ENCODE measurements at regions not wholly inside any gene's neighbourhood (a gene's known extent, or its start where the extent isn't known, plus 50 kb on each side); places are given as distances from the start of the nearest gene placed in this dataset.

DNA sequence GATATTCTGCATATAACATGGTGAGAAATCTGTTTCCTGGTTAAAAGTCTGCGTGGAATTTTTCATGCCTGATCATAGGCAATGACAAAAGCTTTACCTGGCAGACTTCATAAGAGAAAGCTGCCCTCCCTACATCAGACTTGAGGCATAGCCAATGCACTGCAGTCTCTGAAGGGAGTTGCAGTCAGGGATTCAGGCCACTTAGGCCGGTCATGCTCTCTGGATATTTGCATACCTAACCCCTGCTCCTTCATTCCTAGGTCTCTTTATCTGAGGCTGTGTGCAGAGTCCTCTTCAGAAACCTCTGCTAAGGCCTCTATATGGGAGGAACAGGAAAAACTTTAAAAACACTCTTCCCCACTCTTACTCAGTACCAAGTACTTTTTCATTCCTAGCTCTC lies 287.4 kb downstream of the PCDH17 start:
- no peak for DNase-seq

DNA sequence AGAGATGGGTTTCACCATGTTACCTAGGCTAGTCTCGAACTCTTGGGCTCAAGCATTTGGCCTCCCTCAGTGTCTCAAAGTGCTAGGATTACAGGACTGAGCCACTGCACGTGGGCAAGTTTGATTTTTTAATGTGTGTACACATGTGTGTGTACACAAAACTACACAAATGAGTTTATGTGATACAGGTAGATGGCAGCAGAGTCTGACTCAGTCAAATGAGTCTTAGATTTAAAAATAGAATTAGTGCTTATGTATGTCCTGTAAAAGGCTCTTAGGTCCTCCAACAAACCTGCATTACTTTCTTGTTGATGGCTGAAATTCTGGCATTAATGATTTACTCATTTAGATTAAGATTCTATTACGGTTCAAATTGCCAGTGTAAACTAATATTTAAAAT lies 293.7 kb downstream of the PCDH17 start:
- no peak for DNase-seq

DNA sequence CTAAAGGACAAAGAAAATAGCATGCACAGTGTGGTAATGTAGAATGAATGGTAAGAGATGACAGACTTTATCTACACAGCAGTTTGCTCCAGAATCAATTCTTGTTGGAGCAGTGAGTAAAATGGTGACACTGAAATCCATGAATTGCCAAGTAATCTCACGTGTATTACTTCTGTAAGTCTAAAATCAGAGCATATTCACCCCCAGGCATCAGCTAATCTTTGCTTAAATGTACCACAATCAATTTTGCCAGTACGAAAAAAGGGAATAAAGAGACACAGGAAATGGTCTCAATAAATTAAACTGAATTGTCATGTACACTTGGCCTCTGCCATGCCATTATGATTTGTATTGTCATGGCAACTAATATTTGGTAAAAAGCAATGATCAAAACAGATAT lies 294.2 kb downstream of the PCDH17 start:
- no peak for DNase-seq

DNA sequence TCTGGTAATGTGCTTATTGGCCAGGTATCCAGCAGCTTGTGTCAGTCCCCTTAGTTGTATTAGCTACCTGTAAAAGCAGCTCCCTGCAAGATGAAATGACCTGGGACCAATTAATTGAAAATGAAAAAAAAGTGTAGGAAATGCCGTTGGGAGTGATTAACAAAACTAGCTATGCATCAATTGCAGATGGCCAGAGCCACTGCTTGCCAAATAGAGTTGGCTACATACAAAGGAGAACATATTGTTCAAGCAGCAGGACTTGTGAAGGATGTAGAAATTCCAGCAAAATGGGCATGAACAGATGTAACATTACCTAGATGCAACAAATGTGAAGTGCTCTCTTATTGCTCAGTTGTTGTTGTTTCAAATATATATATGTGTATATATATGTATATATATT lies 300.5 kb downstream of the PCDH17 start:
- DNase-seq = no peak

DNA sequence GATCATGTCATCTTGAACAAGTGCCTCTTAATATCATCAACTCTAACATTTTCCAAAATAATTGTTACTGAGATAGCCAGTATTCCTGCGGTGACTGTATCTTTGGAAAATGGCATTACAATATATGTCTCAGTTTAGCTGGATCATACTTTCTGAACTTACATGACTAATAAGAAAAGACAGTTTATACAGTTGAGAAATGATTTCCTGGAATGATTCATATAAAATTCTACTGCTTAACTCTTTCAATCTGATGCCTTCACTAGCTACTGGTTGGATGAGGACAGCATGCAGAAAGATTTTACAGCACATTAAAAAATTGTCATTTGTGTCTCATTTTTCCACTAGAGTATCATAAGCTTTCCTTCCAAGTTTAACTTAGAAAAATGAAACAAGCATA lies 302.1 kb downstream of the PCDH17 start:
- DNase-seq = no peak

DNA sequence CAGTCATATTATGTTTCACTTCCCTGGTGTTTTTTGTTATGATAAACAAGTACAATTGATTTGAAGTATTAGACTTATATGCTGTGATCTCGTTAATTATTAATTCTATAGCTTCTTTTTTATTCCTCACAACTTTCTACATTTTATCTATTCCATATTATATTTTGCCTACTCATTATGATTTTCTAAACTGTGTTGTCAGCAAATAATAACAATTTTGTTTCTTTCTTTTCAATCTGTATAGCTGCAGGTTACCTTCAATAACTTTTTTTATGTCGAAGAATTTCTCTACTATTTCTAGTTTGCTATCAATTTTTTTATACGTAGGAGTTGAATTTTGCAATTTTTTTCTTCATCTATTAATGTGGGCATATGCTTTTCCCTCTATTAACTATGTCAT lies 304.4 kb downstream of the PCDH17 start:
- DNase-seq = no peak

DNA sequence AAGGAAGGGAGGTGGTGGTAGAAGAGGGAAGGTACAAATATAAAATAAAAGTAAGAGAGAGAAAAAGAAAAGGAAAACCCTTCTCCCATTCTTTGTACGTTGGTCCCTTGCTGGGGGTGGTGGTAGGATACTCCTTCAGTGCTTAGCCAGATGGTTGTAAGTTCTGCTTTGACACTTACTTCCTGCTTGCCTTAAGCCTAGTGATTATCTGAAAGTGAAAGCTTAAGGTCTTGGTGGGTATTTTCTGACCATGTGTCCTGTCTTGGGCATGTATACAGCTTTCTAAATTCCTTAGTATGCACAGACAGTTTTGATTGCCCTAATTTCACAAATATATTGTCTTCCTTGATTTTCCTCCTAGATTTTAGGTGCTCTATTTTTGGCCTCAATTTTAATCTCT lies 314.8 kb downstream of the PCDH17 start:
- no peak for DNase-seq

DNA sequence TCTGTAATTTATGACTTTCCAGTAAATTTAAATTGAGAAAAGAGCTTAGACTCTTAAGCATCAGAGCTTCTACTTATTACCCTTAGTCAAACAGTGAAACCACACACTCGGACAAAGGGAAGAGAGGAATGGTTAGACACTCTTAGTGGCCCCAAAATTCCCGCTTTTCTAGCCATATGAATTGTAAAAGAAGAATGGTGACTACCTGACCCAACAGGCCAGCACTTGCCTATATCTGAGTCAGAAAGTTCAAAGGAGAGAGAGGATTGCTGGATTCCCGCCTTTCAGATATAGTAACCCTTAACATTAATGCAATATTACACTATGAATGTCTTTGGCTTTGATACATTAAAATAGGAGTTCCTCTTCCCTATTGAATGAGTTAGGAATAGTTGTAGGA lies 317.3 kb downstream of the PCDH17 start:
- no peak for DNase-seq

DNA sequence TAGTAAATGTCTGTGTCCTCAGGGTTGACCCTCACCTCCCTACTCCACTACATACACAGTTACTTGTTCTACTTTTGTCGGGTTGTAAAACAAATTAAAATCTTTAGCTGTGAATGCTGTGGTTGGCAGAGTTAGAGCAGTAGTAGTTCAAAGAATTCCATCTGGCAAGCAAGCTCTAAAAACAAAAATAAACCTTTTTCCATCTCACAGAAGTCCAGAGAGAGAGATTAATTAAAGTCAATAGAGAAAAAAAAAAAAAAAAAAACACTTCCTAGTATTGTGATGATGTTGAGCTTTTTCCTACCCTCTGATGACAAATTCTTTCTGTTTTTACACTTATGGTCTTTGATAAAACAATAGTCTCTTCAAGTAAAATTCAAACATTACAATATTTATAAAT lies 338.4 kb downstream of the PCDH17 start:
- no peak for DNase-seq

DNA sequence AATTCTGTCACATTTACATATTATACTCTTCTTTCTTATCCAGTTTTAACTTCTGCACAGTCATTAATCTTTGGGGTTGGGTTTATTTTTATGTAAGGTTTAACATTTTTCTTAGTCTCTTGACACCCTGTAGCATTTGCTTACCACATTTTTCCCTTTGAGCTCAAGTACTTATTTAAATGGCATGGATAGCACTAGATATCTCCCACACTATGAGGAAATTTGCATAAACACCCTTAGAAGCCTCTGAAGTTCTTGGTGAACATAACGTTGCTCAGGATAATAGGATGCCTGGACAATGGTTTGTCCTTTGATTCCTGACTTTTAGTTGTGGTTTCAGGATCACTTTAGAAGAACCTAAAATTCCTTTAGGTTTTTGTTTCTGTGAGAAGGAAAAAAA lies 338.9 kb downstream of the PCDH17 start:
- no peak for DNase-seq

DNA sequence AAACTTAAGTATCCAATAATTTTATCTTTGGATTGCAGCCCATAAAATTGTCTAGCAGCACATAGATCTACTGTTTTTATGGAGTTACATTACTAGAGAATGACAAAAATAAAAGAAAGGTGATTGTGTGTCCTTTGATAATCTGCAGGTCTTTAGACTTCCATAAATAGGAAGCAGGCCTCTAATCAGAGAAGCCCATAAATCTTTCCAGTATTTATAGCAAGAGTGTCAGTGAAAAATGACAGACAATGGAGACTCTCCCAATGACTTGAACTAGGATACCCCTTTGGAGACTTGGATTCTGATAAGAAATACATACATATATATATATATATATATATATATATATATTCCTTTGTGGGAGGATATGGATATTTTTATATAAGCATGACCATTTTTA lies 351.2 kb downstream of the PCDH17 start:
- DNase-seq = no peak

DNA sequence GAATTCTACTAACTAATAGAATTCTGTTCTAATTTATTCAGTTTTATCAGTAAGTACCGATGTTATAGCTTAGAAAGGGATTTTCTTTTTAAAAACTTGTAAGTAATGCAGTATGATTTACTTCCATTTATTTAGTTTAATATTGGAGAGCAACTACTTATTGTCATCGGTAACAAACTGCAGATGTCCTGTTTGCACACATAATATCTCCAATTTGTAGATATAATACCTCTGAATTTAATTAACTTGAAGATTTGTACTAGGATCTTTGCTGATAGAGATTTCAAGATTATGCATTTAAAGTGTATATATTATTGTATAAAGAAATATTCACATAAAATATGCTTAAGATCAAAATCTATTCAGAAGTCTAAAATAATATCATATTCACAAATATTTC lies 356.7 kb downstream of the PCDH17 start:
- no peak for DNase-seq

DNA sequence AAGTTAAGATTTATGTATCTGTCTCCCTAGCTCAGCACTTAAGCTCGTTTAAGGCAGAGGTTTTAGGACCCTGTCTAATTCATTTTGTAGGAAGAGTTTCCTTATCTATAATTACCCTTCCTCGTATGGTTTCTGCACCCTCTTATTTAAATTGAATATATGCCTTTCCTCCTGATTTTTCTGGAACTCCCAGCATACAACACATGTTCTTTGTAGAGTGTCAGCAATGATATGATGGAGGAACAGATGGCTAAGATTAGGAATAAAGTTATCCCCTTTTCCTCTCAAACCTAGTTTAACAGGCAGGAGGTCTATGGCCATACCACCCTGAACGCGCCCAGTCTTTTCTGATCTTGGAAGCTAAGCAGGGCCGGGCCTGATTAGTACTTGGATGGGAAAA lies 359.5 kb downstream of the PCDH17 start:
- DNase-seq = no peak

DNA sequence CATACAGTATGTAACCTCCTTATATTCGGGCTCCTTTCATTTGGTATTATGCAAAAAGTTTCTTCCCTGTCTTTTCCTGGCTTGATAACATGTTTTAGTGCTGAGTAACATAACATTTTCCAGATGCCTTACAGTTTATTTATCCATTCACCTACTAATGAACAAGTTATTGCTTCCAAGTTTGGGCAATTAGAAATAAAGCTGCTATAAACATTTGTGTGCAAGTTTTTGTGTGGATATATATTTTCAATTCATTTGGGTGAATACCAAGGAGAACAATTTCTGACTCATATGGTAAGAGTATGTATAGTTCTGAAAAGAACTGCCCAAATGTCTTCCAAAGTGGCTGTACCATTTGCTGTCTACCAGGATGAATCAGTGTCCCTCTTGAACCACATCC lies 360.9 kb downstream of the PCDH17 start:
- DNase-seq = no peak

DNA sequence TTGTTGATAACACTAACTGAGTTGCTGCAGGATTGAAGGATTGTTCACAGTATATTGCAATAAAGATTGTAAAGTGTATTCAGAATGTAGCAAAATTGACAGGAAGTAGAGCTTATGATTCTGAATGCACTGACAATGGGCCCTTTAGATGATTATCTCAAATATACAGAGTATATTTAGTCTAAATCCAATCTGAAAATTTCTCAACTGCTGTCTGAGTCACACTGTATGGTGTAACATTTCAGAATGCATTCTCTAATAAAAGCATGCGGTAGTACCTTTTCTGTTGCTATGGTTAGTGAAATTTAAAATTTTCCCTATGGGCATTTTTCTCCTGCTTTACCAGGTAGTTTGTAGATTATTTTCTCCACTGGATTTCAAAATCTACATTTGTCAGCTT lies 365.2 kb downstream of the PCDH17 start:
- no peak for DNase-seq

DNA sequence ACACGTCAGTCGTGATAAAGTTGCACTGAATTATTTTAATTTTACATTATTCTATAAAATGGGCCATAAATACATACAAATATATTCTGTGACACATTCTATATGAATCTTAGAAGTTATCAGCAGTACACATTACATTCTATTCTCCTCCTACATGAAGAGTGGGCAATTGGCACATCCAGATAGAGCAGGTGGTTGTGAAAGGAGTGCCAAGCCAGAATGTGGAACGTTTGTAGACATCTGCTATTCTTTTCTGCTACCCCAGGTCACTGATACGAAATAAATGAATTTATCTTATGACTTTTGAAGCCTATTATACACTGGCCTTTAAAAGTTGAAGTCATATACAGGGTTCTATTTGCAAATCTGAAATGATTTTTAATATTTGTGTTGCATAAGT lies 373.2 kb downstream of the PCDH17 start:
- no peak for DNase-seq

DNA sequence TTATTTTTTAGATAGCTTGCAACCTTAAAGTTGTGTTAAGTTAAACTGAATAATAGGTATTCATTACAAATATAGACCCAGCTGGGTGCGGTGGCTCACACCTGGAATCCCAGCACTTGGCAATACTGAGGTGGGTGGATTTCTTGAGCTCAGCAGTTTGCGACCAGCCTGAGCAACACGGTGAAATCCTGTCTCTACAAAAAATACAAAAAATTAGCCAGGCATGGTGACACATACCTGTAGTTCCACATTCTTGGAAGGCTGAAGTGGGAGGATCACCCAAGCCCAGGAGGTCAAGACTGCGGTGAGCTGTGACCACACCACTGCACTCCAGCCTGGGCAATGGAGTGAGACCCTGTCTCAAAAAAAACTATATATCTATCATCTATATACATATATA lies 386.5 kb downstream of the PCDH17 start:
- no peak for DNase-seq

DNA sequence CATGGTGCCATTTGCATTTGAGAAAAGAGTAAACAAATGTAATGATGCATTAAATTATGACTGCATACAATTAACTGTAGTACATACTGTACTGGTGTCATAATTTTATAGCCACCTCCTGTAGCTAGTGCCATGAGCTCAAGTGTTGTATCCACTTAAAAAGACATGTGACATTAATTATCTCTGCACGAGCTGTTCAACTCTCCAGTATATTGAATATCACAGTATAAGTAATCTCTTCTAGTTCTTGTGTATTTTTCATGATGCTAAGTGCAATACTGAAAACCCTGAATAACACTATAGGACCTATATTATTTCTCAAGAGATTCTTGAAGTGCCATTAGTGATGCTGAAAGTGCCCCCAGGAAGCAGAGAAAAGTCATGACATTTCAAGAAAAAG lies 387.3 kb downstream of the PCDH17 start:
- no peak for DNase-seq

DNA sequence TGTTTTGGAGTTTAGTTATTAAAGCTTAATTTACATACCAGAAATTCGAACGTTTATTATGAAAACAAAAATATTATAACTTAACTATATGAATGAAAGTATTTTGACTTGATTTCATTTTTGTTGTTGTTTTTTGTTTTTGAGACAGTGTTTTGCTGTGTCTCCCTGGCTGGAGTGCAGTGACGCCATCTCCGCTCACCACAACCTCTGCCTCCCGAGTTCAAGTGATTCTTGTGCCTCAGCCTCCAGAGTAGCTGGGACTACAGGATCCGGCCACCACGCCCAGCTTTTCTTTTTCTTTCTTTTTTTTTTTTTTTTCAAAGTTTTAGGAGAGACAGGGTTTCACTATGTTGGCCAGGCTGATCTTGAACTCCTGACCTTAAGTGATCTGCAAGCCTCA lies 392.6 kb downstream of the PCDH17 start:
- no peak for DNase-seq

DNA sequence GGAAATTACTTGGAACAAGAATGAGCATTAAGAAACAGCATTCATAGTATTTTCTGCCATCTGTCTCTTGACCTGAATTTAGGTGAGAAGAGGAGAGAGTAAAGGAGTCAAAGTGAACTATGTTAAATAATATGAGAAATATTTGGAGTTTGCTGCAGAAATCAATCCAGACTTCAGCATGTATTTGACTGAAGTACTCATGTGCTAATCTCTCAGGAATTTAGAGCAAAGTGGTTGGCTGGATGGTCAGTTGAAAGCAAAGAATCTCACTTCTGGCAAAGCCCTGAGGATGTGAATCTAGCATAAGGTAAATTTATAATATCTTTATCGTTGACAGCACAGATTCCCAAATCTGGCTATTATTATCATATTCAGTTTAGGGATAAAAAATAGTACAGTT lies 394.3 kb downstream of the PCDH17 start:
- DNase-seq = no peak

DNA sequence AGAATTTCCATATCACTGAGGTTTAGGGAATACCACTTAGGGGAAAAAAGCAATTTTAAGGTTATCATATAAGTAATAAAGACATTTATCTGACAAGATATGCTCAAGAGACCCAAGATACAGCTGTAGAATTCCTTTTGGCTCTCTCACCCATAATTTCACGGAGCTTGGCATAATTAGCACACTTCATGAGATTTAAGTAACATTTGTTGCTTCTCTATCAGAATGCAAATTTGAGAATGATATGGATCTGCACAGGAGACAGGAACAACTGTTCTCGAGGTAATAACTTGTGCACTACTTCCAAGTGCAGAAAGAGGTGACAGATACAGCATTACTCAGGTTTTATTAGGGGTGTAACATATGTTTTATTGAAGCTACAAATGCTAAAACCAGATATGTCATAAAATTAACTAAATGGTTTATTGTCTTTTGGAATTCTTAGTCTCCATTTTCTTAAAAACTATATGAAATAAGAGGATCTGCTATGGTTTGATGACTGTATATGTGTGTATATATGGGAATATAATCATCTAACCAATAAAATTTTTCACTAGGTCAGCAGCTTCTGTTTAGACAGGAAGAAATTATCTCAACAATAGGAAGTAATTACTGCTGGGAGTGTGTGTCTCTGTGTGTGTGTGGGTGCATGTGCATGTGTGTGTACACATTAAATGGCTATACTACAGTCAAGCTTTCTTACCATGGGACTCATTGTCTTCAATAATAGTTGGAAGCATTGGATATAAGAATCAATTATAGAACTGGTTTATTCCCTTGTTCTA lies 401.3 kb downstream of the PCDH17 start:
- DNase-seq = no peak

DNA sequence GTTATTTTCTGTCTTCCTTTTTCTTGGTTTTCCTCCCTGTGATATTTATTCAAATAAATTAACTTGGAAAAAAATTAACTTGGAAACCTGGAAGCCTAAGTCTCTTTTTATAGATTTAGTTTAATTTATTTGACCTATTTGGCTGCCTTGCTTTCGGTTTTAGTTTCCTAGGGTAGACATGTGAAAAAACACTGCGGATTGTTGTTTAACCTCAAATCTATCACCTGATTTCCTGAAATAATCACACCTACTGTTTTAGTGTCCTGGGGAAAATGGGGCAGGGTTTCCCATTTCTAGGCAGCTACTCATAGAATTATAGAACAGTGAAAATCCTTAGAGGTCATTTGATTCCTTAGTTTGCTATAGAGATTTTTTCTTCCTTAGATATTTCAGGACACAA lies 412.4 kb downstream of the PCDH17 start:
- no peak for DNase-seq

DNA sequence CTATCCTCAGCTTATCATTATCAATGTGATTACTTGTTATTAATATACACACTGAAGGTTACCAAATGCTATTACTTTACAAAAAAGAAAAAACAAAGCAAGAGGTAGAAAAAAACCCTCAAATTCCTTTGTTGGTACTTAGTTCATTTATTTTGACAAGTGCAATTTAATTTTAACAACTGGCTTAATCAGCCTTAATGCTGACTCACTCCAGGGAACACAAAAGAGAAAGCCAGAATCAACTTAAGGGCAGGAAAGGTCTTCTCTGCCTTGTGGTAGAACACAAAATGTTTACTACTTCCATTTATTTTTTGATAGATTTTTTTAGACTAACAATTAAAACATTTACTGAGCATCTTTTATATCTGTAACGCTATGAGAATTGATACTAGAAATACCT lies 417.1 kb downstream of the PCDH17 start:
- DNase-seq = no peak

DNA sequence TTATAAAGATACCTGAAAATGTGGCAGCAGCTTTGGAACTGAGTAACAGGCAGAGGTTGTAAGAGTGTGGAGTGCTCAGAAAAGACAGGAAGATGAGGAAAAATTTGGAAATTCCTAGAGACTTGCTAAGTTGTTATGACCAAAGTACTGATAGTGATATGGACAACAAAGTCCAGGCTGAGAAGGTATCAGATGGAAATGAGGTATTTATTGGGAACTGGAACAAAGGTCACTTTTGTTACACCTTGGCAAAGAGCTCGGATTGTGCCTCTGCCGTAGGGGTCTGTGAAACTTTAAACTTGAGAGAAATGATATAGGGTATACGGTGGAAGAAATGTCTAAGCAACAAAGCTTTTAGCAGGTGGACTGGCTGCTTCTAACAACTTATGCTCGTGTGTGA lies 419.9 kb downstream of the PCDH17 start:
- no peak for DNase-seq

DNA sequence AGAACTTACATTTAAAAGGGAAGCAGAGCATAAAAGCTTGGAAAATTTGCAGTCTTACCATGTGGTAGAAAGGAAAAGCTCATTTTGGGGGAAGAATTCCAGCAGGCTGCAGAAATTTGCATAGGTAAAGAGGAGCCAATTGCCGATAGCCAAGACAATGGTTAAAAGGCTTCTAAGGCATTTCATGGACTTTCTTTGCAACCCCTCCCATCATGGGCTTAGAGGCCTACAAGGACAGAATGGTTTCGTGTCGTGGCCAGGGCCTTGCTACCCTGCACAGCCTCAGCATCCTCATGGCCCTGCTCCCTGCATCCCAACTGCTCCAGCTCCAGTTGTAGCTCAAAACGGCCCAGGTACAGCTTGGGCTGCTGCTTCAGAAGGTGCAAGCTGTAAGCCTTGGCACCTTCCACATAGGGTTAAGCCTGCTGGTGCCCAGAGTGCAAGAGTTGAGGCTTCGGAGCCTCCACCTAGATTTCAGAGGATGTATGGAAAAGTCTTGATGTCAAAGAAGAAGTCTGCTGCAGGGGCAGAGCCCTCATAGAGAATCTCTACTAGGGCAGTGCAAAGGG lies 420.3 kb downstream of the PCDH17 start:
- DNase-seq = no peak
